ENCODE measurements at regions not wholly inside any gene's neighbourhood (a gene's known extent, or its start where the extent isn't known, plus 50 kb on each side); places are given as distances from the start of the nearest gene placed in this dataset.

DNA sequence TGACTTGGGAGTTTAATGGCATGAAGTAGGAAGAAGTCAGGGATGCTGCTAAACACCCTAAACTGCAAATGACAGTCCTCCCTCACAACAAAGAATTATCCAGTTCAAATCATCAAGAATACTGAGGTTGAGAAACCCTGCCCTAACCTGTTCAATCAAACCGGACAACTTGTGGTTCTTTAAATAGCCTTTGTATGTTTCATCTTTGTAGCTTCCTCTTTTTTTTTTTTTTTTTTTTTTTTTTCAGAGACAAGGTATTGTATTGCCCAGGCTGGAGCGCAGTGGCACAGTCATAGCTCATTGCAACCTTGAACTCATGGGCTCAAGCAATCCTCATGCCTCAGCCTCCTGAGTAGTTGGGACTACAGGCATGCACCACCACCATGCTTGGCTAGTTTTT, 52.5 kb upstream of the TTC29 start:
- no peaks in the 10 kb centered on the region for H3K79me2 ChIP-seq (ENCODE audit: control insufficient read depth, insufficient read depth, low read length)
- no peak overlapping the region for H2AFZ ChIP-seq (ENCODE audit: low read depth, low read length)
- TF ChIP-seq POLR2AphosphoS5 (IDR thresholded peaks at IDR 0.05; ENCODE audit: control insufficient read depth, insufficient read depth, low read depth, low read length): no peak
- TF ChIP-seq, protein P1, sequence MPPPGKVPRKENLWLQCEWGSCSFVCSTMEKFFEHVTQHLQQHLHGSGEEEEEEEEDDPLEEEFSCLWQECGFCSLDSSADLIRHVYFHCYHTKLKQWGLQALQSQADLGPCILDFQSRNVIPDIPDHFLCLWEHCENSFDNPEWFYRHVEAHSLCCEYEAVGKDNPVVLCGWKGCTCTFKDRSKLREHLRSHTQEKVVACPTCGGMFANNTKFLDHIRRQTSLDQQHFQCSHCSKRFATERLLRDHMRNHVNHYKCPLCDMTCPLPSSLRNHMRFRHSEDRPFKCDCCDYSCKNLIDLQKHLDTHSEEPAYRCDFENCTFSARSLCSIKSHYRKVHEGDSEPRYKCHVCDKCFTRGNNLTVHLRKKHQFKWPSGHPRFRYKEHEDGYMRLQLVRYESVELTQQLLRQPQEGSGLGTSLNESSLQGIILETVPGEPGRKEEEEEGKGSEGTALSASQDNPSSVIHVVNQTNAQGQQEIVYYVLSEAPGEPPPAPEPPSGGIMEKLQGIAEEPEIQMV (tag; conservative IDR thresholded peaks at IDR 0.05; ENCODE audit: low read depth): no peak
- TF ChIP-seq CEBPG (CRISPR knock-in tag; IDR thresholded peaks at IDR 0.05): no peak
- TF ChIP-seq CEBPG (tag; conservative IDR thresholded peaks at IDR 0.05 in 1 of 2, IDR thresholded peaks at IDR 0.05 in 1 of 2): no peak
- no peak for TF ChIP-seq NR2F6 (CRISPR knock-in tag; IDR thresholded peaks at IDR 0.05)
- TF ChIP-seq SREBF1 (IDR thresholded peaks at IDR 0.05; ENCODE audit: borderline replicate concordance, low read depth, low read length): no peak
- no peak for TF ChIP-seq NEUROD1 (IDR thresholded peaks at IDR 0.05; ENCODE audit: borderline replicate concordance, low read depth, low read length, partially characterized antibody)
- no peak for TF ChIP-seq ZC3H4 (CRISPR knock-in tag; IDR thresholded peaks at IDR 0.05; ENCODE audit: borderline replicate concordance)
- TF ChIP-seq NR2C1 (IDR thresholded peaks at IDR 0.05): no peak
- TF ChIP-seq NR2C1 (tag; IDR thresholded peaks at IDR 0.05): no peak
- TF ChIP-seq, protein P2, sequence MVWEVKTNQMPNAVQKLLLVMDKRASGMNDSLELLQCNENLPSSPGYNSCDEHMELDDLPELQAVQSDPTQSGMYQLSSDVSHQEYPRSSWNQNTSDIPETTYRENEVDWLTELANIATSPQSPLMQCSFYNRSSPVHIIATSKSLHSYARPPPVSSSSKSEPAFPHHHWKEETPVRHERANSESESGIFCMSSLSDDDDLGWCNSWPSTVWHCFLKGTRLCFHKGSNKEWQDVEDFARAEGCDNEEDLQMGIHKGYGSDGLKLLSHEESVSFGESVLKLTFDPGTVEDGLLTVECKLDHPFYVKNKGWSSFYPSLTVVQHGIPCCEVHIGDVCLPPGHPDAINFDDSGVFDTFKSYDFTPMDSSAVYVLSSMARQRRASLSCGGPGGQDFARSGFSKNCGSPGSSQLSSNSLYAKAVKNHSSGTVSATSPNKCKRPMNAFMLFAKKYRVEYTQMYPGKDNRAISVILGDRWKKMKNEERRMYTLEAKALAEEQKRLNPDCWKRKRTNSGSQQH (CRISPR knock-in tag; IDR thresholded peaks at IDR 0.05): no peak
- no peak for TF ChIP-seq PHB (CRISPR knock-in tag; IDR thresholded peaks at IDR 0.05)
- TF ChIP-seq, protein P3, sequence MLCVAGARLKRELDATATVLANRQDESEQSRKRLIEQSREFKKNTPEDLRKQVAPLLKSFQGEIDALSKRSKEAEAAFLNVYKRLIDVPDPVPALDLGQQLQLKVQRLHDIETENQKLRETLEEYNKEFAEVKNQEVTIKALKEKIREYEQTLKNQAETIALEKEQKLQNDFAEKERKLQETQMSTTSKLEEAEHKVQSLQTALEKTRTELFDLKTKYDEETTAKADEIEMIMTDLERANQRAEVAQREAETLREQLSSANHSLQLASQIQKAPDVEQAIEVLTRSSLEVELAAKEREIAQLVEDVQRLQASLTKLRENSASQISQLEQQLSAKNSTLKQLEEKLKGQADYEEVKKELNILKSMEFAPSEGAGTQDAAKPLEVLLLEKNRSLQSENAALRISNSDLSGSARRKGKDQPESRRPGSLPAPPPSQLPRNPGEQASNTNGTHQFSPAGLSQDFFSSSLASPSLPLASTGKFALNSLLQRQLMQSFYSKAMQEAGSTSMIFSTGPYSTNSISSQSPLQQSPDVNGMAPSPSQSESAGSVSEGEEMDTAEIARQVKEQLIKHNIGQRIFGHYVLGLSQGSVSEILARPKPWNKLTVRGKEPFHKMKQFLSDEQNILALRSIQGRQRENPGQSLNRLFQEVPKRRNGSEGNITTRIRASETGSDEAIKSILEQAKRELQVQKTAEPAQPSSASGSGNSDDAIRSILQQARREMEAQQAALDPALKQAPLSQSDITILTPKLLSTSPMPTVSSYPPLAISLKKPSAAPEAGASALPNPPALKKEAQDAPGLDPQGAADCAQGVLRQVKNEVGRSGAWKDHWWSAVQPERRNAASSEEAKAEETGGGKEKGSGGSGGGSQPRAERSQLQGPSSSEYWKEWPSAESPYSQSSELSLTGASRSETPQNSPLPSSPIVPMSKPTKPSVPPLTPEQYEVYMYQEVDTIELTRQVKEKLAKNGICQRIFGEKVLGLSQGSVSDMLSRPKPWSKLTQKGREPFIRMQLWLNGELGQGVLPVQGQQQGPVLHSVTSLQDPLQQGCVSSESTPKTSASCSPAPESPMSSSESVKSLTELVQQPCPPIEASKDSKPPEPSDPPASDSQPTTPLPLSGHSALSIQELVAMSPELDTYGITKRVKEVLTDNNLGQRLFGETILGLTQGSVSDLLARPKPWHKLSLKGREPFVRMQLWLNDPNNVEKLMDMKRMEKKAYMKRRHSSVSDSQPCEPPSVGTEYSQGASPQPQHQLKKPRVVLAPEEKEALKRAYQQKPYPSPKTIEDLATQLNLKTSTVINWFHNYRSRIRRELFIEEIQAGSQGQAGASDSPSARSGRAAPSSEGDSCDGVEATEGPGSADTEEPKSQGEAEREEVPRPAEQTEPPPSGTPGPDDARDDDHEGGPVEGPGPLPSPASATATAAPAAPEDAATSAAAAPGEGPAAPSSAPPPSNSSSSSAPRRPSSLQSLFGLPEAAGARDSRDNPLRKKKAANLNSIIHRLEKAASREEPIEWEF (CRISPR knock-in tag; IDR thresholded peaks at IDR 0.05): no peak
- no peak for TF ChIP-seq RHOXF2B (CRISPR knock-in tag; conservative IDR thresholded peaks at IDR 0.05)
- no peak for TF ChIP-seq HEY1 (CRISPR knock-in tag; IDR thresholded peaks at IDR 0.05; ENCODE audit: borderline replicate concordance)
- H3K4me2 ChIP-seq (ENCODE audit: insufficient read depth, low read length): no peak overlapping the region
- H3K27me3 ChIP-seq (ENCODE audit: control insufficient read depth in 2 of 2, insufficient read depth in 2 of 2, low read length in 2 of 2): no peaks in the 10 kb centered on the region
- no peaks in the 10 kb centered on the region for H4K20me1 ChIP-seq (replicated peaks; ENCODE audit: control insufficient read depth, insufficient read depth, low read length)
- H3K9me1 ChIP-seq (ENCODE audit: control insufficient read depth, insufficient read depth, low read length): no peaks in the 10 kb centered on the region
- no peak for ATAC-seq
- no peaks in the 10 kb centered on the region for H3K9me3 ChIP-seq (replicated peaks; ENCODE audit: control insufficient read depth, insufficient read depth, low read depth, low read length)
- in situ Hi-C loops (cut with MboI) (no loop called here), intact Hi-C loops (cut with micrococcal nuclease) (no loop called here)
- CTCF ChIA-PET (ENCODE audit: low intra/inter-chr PET ratio): no interaction called here
- no peak overlapping the region for H3K27ac ChIP-seq (ENCODE audit: extremely low read depth, low read depth, low read length)
- no peak for DNase-seq (ENCODE audit: extremely low read depth in 1 of 4, low spot score in 3 of 4)
- POLR2A ChIA-PET: no interaction called here
- no peak overlapping the region for H3K9ac ChIP-seq (ENCODE audit: insufficient read depth in 1 of 2, low read depth in 2 of 2, low read length in 2 of 2)
- no peak for FAIRE-seq
- WGBS (ENCODE audit: insufficient coverage, low coverage, missing lambda C conversion rate): 8% methylated on average over 1 of the region's 2 CpGs
- H3K36me3 ChIP-seq (ENCODE audit: control insufficient read depth, insufficient read depth, low read length): no peaks in the 10 kb centered on the region
- H3K4me1 ChIP-seq (replicated peaks in 1 of 2; ENCODE audit: control insufficient read depth in 2 of 2, insufficient read depth in 2 of 2, low read length in 2 of 2): no peaks in the 10 kb centered on the region
- BruUV-seq (replicated peaks): no TSS peak
- no peak overlapping the region for H3K4me3 ChIP-seq
